HepG2 (cell line): ENCODE measurements at regions not wholly inside any gene's neighbourhood (a gene's known extent, or its start where the extent isn't known, plus 50 kb on each side); places are given as distances from the start of the nearest gene placed in this dataset.

ENCODE experiments used
- ATAC-seq: fragments of 200-7000 bp; cut with Tn5 transposase; 3 replicates; pipeline ENCODE4 v1.9.1; 2020; ENCODE audit warnings: mild to moderate bottlenecking, moderate library complexity
- BruUV-seq: library from RNA; stranded (reverse); fragments of 400-500 nt; replicated peaks from 2 replicates; lab custom pipeline; 2021; lab: Mats Ljungman, UMichigan
- CTCF ChIA-PET: fragments of 300-600 bp; formaldehyde crosslinking; extraction: SDS; loops from one replicate; lab custom pipeline; 2021; ENCODE audit warnings: low total read pairs, inconsistent platforms, low intra/inter-chr PET ratio; lab: Yijun Ruan, JAX
- POLR2A ChIA-PET: fragments of 350-600 bp; sonication (Branson Sonifier 250); formaldehyde crosslinking; loops from one replicate; lab custom pipeline; 2020; ENCODE audit warnings: antibody characterized with exemption, inconsistent platforms; lab: Yijun Ruan, JAX
- DNase-seq: peaks from one replicate; pipeline ENCODE4 v3.0.0-alpha.2; 2015; ENCODE audit warnings: low spot score
- FAIRE-seq: peaks from 3 replicates; lab custom pipeline; 2011; peaks lifted over from hg19 to GRCh38; lab: Jason Lieb, UNC
- H2AFZ ChIP-seq: one replicate; pipeline ENCODE4 v1.6.1; 2011; ENCODE audit warnings: low read length, inconsistent platforms
- H3K27ac ChIP-seq: fragments of 300-600 bp; 3 replicates; pipeline ENCODE4 v1.8.0; 2011; ENCODE audit warnings: mixed run types, mild to moderate bottlenecking, mixed read lengths, low read length, inconsistent platforms; ENCODE audit not compliant: insufficient read depth; ENCODE audit errors: extremely low read length
- H3K27me3 ChIP-seq, 2 experiments: fragments of 200-600 bp in 1 of 2; 2 replicates in 1 of 2; 3 replicates in 1 of 2; pipeline versions ENCODE4 v1.6.0 to v1.8.0; 2011; ENCODE audit warnings: low read length in 2 of 2, mild to moderate bottlenecking in 2 of 2, moderate library complexity in 2 of 2, inconsistent platforms in 1 of 2; ENCODE audit not compliant: insufficient read depth in 2 of 2, control insufficient read depth in 1 of 2
- H3K36me3 ChIP-seq, 2 experiments: fragments of 200-600 bp in 1 of 2; replicated peaks in 1 of 2; 2 replicates in 1 of 2; 3 replicates in 1 of 2; pipeline versions ENCODE4 v1.5.1 to v1.8.0; 2011; ENCODE audit warnings: low read length in 2 of 2, inconsistent platforms in 1 of 2; ENCODE audit not compliant: insufficient read depth in 2 of 2, control insufficient read depth in 1 of 2
- H3K4me1 ChIP-seq: 2 replicates; pipeline ENCODE4 v1.5.1; 2012; ENCODE audit warnings: low read length, inconsistent platforms; ENCODE audit not compliant: insufficient read depth
- H3K4me2 ChIP-seq: 2 replicates; pipeline ENCODE4 v1.6.0; 2011; ENCODE audit warnings: low read depth, low read length, inconsistent platforms
- H3K4me3 ChIP-seq, 3 experiments: fragments of 200-600 bp in 1 of 3; sonication (generic), shearing (Covaris generic) in 1 of 3; replicated peaks in 1 of 3; 2 replicates each; pipeline ENCODE4 v1.5.1; 2011 to 2016; ENCODE audit warnings: low read length in 3 of 3, inconsistent platforms in 2 of 3, low read depth in 2 of 3, mild to moderate bottlenecking in 2 of 3, control low read depth in 1 of 3, mixed read lengths in 1 of 3; ENCODE audit not compliant: insufficient read depth in 1 of 3
- H3K79me2 ChIP-seq: one replicate; pipeline ENCODE4 v1.6.1; 2011; ENCODE audit warnings: low read length, inconsistent platforms; ENCODE audit not compliant: insufficient read depth
- H3K9ac ChIP-seq: 2 replicates; pipeline ENCODE4 v1.6.0; 2011; ENCODE audit warnings: mild to moderate bottlenecking, low read depth, low read length, inconsistent platforms; ENCODE audit not compliant: insufficient read depth
- H3K9me3 ChIP-seq: 2 replicates; pipeline ENCODE4 v1.5.1; 2012; ENCODE audit warnings: mild to moderate bottlenecking, low read length
- H4K20me1 ChIP-seq: 2 replicates; pipeline ENCODE4 v1.6.0; 2011; ENCODE audit warnings: inconsistent platforms, mild to moderate bottlenecking, low read length, moderate library complexity; ENCODE audit not compliant: insufficient read depth
- DPF2 ChIP-seq: sonication (generic); formaldehyde crosslinking; IDR thresholded peaks from 2 replicates; pipeline ENCODE4 v1.4.0; 2020; ENCODE audit warnings: mild to moderate bottlenecking, low read depth, missing genetic modification reagents, borderline replicate concordance
- GTF2F1 ChIP-seq: fragments of 150-350 bp; IDR thresholded peaks from 2 replicates; pipeline ENCODE4 v1.6.1; 2014; ENCODE audit warnings: low read length
- SP1 ChIP-seq, 2 experiments: fragments of 450-650 bp in 1 of 2; sonication (generic) in 1 of 2; formaldehyde crosslinking in 1 of 2; IDR thresholded peaks; 2 replicates each; pipeline versions ENCODE4 v1.4.0 to v1.6.1; 2016 to 2020; ENCODE audit warnings: missing genetic modification reagents in 1 of 2
- TOPORS ChIP-seq: sonication (generic); formaldehyde crosslinking; IDR thresholded peaks from 2 replicates; pipeline ENCODE4 v1.8.0; 2023; ENCODE audit warnings: mild to moderate bottlenecking, missing genetic modification reagents
- ZKSCAN1 ChIP-seq: fragments of 150-350 bp; IDR thresholded peaks from 2 replicates; pipeline ENCODE4 v1.6.1; 2014; ENCODE audit warnings: low read length
- ZNF138 ChIP-seq: sonication (generic); formaldehyde crosslinking; IDR thresholded peaks from 2 replicates; pipeline ENCODE4 v1.5.0; 2020; ENCODE audit warnings: mild to moderate bottlenecking, low read depth, missing genetic modification reagents
- ZNF17 ChIP-seq: sonication (generic); formaldehyde crosslinking; IDR thresholded peaks from 2 replicates; pipeline ENCODE4 v1.5.0; 2020; ENCODE audit warnings: mild to moderate bottlenecking, missing genetic modification reagents
- ZNF274 ChIP-seq: sonication (generic); formaldehyde crosslinking; IDR thresholded peaks from 2 replicates; pipeline ENCODE4 v1.5.1; 2020; ENCODE audit warnings: mild to moderate bottlenecking, missing genetic modification reagents
- ZNF296 ChIP-seq: sonication (generic); formaldehyde crosslinking; conservative IDR thresholded peaks from 2 replicates; pipeline ENCODE4 v1.5.0; 2020; ENCODE audit warnings: mild to moderate bottlenecking, missing genetic modification reagents
- ZNF484 ChIP-seq: sonication (generic); formaldehyde crosslinking; IDR thresholded peaks from 2 replicates; pipeline ENCODE4 v1.5.1; 2020; ENCODE audit warnings: mild to moderate bottlenecking, low read depth, missing genetic modification reagents, borderline replicate concordance
- ZNF496 ChIP-seq: sonication (generic); formaldehyde crosslinking; IDR thresholded peaks from 2 replicates; pipeline ENCODE4 v1.8.1; 2023; ENCODE audit warnings: mild to moderate bottlenecking, moderate library complexity, missing genetic modification reagents; ENCODE audit not compliant: insufficient replicate concordance
- ZNF674 ChIP-seq: sonication (generic); formaldehyde crosslinking; IDR thresholded peaks from 2 replicates; pipeline ENCODE4 v1.5.0; 2020; ENCODE audit warnings: low read depth, mild to moderate bottlenecking, missing genetic modification reagents
- ZNF775 ChIP-seq: sonication (generic); formaldehyde crosslinking; IDR thresholded peaks from 2 replicates; pipeline ENCODE4 v1.4.0; 2020; ENCODE audit warnings: missing genetic modification reagents, mild to moderate bottlenecking, moderate library complexity, borderline replicate concordance
- ZSCAN21 ChIP-seq: sonication (generic); formaldehyde crosslinking; IDR thresholded peaks from 2 replicates; pipeline ENCODE4 v1.8.0; 2022; ENCODE audit warnings: mild to moderate bottlenecking, missing genetic modification reagents, moderate library complexity, borderline replicate concordance
- WGBS: methylation state at CpG from one replicate; pipeline ENCODE4 v1.1.6; 2017; ENCODE audit warnings: low lambda C conversion rate; 5-methylcytosine and 5-hydroxymethylcytosine counted together
- in situ Hi-C: cut with HindIII; loops from 2 replicates; pipeline ENCODE4 v1.10.0; 2017; ENCODE audit warnings: low pct_unique_long_range_greater_than_20kb; ENCODE audit not compliant: extremely low pct_ligation_motif_present
- intact Hi-C: fragments of 100-400 bp; cut with micrococcal nuclease; formaldehyde crosslinking; loops from one replicate; pipeline ENCODE4 v1.10.0; 2022; ENCODE audit not compliant: unreplicated experiment

DNA sequence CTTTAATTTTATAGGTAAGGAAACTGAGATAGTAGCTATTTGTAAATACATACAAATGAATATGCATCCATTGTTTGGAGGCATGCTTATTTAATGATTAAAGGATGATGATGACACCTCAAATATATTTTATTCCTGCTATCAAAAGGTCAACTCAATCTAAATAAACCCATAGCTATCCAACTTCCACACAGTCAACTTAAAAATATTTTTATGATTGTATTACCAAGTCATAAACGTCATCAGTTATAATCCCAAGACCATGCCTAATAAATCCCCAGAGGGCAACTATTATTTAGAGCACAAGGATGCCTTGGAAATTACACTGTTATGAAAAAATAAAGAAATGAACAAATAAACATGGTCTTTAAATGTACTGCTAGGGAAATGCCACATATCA is 102.1 kb downstream of the MPP7 start:
- no peak for FAIRE-seq
- no peak for DNase-seq
- no peak overlapping the region for H3K4me3 ChIP-seq
- ChIA-PET CTCF (no interaction called here), POLR2A (no interaction called here)
- H3K27ac ChIP-seq = no peak overlapping the region
- intact Hi-C loops (no loop called here), in situ Hi-C loops (no loop called here)
- H3K79me2 ChIP-seq = no peaks in the 10 kb centered on the region
- WGBS = 94% methylated on average over 1 of the region's 1 CpG
- H3K9me3 ChIP-seq = no peaks in the 10 kb centered on the region
- H3K4me1 ChIP-seq = no peaks in the 10 kb centered on the region
- H2AFZ ChIP-seq = no peak overlapping the region
- H4K20me1 ChIP-seq = no peaks in the 10 kb centered on the region
- TF ChIP-seq ZNF775 (CRISPR knock-in tag) (no peak), SP1 (IDR thresholded peaks at IDR 0.05) (no peak), SP1 (CRISPR knock-in tag; IDR thresholded peaks at IDR 0.05) (no peak), ZKSCAN1 (no peak), GTF2F1 (no peak), DPF2 (CRISPR knock-in tag) (no peak), ZNF17 (CRISPR knock-in tag) (no peak), ZNF296 (CRISPR knock-in tag) (no peak), ZNF138 (CRISPR knock-in tag) (no peak), ZNF274 (CRISPR knock-in tag) (no peak), TOPORS (CRISPR knock-in tag) (no peak), ZNF674 (no peak), ZNF496 (CRISPR knock-in tag) (no peak), ZNF484 (CRISPR knock-in tag) (no peak), ZSCAN21 (CRISPR knock-in tag) (no peak)
- H3K36me3 ChIP-seq = no peaks in the 10 kb centered on the region
- no peak overlapping the region for H3K9ac ChIP-seq
- H3K4me2 ChIP-seq = no peak overlapping the region
- ATAC-seq = no peak
- no peaks in the 10 kb centered on the region for H3K27me3 ChIP-seq
- no TSS peak for BruUV-seq
